ENCODE measurements at regions not wholly inside any gene's neighbourhood (a gene's known extent, or its start where the extent isn't known, plus 50 kb on each side); places are given as distances from the start of the nearest gene placed in this dataset.
A peak's percentile ranks its signal among the peaks of the same experiment; 100 is the strongest.

- DNase-seq, result no peak
Measured at GRCh38 chrX:82087699-82088098, 885.8 kb downstream of the SH3BGRL start.

DNA sequence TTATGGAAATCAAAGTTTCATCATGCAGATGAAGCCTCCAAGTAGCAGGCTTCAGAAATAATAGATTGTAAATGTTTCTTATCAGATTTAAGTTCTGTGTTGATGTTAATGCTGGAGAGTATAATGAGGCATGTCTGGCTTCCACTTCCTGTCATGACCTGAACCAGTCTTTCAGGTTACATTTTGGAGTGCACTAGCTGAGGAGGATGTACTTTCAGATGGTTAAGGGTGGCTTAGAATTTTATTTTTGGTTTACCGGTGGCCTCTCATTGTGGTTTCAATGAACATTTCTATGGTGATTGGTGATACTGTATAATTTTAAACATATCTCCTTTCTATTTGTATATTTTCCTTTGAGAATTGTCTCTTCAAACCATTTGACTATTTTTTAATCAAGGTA, 890.4 kb downstream of the SH3BGRL start:
- DNase-seq, result no peak

- DNase-seq, result no peak
Measured at GRCh38 chrX:82125103-82125502, 923.2 kb downstream of the SH3BGRL start.

- DNase-seq, result no peak
Measured at GRCh38 chrX:82127228-82128123, 925.6 kb downstream of the SH3BGRL start.

DNA sequence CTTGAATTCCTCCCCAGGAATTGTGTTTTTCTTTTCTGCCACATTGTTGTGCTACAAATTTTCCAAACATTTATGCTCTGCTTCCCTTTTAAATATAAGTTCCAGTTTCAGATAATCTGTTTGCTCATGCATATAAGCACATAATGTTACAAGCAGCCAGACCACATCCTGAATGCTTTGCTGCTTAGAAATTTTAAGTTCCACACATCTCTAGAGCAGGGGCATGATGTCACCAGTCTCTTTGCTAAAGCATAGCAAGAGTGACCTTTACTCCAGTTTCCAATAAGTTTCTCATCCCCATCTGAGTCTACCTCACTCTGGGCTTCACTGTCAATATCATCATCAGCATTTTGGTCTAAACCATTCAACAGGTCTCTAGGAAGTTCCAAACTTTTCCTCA, 932.5 kb downstream of the SH3BGRL start:
- no peak for DNase-seq

DNA sequence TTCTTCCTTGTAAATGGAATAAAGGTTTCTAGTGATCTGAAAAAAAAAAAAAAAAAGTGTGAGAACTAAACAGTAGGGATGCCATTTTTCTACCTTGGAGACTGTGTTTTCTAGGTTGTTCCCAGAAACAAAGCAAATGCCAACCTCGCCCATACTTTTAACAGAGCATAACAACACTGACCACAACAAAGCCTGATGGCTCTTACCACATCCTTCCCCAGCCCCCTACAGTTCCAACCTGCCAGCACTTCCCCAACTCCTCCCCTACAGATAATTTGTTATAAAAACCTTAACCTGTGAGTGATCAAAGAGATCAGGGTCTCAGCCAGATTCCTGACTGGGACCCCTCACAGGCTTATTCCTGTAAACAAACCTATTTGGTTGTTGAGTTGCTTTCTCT, 940.0 kb downstream of the SH3BGRL start:
- DNase-seq, result no peak

DNA sequence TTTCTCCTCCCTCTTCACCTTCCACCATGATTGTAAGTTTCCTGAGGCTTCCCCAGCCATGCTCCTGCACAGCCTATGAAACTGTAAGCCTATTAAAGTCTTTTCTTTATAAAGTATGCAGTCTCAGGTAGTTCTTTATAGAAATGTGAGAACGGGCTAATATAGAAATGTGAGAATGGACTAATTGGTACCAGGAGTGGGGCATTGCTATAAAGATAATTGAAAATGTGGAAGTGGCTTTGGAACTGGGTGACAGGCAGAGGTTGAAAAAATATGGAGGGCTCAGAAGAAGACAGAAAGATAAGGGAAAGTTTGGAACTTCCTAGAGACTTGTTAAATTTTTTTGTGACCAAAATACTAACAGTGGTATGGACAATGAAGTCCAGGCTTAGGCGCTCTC, 959.3 kb downstream of the SH3BGRL start:
- no peak for DNase-seq

DNA sequence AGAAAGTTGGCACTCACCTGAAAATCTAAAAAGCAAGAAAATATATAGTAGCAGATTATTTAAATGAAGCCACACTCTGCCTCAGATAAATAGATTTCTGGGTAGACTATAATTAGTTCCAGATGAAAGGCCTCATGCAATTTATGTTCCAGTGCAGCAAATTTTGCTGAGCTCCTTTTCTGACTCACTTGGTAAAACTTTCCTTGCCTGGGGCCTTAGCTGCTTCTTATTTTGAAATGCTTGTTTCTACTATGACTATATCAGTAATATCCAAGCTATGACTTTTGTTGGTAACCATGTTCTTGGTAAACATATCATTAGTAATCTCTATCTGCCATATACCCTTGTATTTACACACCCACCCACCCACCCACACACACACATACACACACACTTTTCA, 961.8 kb downstream of the SH3BGRL start:
- DNase-seq, result no peak

GRCh38 chrX:82196866-82197265, 995.0 kb downstream of the SH3BGRL start:
- no peak for DNase-seq

GRCh38 chrX:82208975-82209374, 1007.1 kb downstream of the SH3BGRL start:
- DNase-seq, result no peak

DNA sequence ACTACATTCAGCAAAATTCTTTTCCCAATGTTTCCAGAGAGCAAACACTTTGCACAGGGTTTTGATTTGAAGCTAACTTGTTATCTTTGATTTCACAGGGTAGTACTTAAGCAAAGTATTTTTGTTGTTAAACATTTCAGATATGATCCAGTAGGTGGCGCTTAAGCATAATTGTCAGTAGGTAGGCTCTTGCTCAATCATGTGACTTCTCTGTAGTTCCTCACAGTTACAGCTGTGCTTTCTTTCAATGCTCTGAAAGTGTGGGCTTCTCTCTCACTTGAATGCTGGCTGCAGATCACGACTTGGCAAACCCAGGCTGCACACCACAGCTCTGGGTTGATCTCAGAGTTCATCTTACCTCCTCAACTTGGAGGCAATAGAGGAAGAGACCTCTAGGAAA, 1016.5 kb downstream of the SH3BGRL start:
- DNase-seq, result peak; percentile 19 to 65

DNA sequence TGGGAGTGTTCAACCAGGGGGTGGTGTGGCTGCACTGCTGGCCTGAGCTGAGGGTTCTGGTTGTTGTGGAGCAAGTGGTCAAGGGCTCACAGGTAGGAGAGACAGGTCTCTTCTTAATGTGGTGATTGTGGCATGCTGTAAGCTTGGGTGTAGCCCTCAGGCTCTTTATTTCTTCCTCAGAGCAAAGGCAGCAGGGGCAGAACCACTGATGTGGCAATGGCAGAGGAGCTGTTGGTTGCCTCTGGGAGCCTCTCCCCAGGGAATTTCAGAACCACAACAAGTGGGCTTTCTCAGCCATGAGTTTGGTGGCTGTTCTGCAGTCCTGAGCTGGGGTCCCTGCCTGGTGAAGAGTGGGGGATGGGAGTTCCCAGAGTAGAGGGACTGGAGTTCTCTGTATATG, 1017.2 kb downstream of the SH3BGRL start:
- DNase-seq, result no peak

DNA sequence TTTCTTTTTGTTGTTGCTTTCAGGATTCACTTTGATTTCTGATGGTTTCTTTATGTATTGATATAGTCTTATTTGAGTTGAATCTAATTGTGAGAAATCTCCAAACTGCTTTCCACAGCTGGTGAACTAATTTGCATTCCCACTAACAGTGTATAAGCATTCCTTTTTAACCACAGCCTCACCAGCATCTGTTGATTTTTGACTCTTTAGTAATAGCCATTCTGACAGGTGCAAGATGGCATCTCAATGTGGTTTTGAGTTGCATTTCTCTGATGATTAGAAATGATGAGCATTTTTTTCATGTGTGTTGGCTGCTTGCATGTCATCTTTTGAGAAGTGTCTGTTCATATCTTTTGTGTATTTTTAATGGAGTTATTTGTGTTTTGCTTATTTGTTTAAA, 1023.1 kb downstream of the SH3BGRL start:
- no peak for DNase-seq

- DNase-seq, result no peak
Measured at GRCh38 chrX:82230013-82230412, 1028.1 kb downstream of the SH3BGRL start.

DNA sequence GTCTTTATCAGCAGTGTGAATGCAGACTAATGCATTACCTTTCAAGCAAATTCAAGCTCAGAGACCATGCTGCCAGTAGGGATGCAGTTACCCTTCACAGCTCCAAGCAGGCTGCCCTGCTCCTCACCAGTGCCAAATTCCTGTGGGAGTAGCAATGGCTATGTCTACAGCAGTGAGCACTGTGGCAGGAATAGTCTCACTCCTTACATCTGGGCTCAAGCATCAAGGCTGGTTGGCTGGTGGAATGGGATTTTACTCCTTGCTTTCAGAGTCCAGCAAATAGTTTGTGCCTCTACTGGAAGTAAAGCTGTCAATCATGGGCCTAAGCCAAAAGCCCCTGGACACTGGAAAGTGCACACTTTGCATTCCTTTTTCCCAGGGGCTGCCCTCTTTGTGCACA, 1030.8 kb downstream of the SH3BGRL start:
- DNase-seq, result no peak

DNA sequence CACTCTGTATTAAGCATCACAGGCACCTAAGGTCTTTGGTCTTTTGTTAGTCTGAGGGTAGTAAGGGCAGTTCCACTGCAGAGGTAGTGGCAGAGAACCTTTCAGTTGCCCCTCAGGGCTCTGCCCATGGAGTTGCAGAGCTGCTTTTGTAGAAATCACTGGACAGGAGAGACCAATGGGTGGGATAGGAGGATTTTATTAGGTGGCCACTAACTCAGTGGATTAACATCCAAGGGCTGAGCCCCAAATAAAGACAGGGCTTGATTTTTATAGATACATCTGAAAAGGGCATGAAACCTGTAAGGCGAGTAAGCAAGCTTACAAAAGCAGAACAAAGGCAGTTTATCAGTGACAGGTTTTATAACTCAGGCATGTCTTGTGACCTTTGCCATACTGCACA, 1035.4 kb downstream of the SH3BGRL start:
- no peak for DNase-seq
